SU-DHL-6 (cell line): ENCODE measurements at regions not wholly inside any gene's neighbourhood (a gene's known extent, or its start where the extent isn't known, plus 50 kb on each side); places are given as distances from the start of the nearest gene placed in this dataset.

Experiments
- EZH2phosphoT487 ChIP-seq: fragments of 200-600 bp; sonication (generic), shearing (Covaris generic); conservative IDR thresholded peaks from 2 replicates; pipeline ENCODE4 v1.6.1; 2018; ENCODE audit warnings: mild to moderate bottlenecking, antibody characterized with exemption, low read length, moderate library complexity, mixed read lengths
- TF ChIP-seq, protein P1 (sequence below): fragments of 200-600 bp; sonication (generic); IDR thresholded peaks from one replicate; pipeline ENCODE4 v1.5.1; 2017; ENCODE audit warnings: antibody characterized with exemption, mild to moderate bottlenecking, low read length, moderate library complexity; ENCODE audit not compliant: insufficient read depth, poor library complexity, severe bottlenecking

DNA sequence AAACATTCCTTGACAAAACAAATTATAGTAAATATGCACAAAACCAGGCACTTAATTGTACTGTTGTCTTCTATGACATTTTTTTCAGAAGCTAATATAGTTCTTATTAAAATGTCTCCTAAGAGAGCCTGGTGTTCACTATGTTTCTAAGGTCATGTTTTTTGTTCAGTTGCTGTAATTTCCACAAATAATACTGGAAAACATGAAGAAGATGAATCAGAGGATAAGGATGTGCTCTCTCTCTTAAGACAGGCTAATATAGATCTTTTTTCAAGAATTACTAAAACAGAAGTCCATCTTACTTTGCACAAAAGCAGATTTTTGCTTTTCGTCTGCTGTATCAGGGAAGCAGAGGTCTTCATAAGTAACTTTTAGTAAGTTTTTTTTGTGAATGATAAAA lies 823.0 kb upstream of the NECTIN3 start:
- TF ChIP-seq, protein P1, sequence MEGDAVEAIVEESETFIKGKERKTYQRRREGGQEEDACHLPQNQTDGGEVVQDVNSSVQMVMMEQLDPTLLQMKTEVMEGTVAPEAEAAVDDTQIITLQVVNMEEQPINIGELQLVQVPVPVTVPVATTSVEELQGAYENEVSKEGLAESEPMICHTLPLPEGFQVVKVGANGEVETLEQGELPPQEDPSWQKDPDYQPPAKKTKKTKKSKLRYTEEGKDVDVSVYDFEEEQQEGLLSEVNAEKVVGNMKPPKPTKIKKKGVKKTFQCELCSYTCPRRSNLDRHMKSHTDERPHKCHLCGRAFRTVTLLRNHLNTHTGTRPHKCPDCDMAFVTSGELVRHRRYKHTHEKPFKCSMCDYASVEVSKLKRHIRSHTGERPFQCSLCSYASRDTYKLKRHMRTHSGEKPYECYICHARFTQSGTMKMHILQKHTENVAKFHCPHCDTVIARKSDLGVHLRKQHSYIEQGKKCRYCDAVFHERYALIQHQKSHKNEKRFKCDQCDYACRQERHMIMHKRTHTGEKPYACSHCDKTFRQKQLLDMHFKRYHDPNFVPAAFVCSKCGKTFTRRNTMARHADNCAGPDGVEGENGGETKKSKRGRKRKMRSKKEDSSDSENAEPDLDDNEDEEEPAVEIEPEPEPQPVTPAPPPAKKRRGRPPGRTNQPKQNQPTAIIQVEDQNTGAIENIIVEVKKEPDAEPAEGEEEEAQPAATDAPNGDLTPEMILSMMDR, result no peak
- no peak for TF ChIP-seq EZH2phosphoT487
